A204.1 (cell line): ENCODE measurements at regions not wholly inside any gene's neighbourhood (a gene's known extent, or its start where the extent isn't known, plus 50 kb on each side); places are given as distances from the start of the nearest gene placed in this dataset.

ENCODE experiments used
- FAIRE-seq: peaks from 2 replicates; lab custom pipeline; 2012; peaks lifted over from hg19 to GRCh38; lab: Jason Lieb, UNC

DNA sequence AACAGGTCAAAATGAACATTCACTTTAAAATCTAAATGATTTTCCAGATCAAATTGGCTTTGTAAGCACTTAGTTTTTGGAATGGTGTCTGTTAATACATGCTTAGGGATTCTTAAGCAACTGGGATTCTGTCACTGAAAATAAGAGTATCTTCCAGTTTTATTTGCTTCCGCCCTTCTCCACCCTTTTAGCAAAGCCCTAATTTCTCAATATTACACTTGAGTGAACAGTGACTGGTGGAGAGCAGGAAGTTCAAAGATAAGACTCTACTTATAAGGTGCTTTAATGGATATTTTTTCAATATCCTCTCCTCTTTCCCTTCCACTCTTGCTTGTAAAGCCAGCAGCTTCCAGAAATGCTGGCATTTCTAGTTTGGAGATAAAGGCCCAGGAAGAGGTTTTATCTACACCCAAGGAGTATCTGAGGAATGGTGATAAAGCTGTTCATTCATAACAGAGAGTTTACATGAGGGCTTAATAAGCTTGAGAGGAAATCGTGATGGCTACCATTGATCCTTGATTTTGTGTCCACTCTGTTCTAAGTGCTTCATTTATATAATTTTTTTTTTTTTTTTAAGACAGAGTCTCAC is 265.9 kb upstream of the PRICKLE1 start:
- no peak for FAIRE-seq

DNA sequence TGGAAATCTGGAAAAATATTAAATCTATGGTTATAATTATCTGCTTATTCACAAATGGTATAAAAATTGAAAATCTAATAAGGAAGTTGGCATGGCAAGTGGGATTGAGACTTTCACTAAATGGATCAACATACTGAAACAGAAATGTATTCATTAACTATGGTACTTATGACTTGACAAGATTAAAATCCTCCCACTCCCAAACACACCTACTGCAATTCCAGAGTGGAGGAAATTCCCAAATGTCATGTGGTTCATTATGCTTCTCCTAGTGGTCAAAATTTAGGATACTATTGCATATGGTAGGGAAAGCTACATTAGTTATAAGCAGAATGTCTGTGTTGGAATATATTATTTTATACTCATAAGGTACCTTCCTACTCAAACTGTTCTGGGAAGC is 265.3 kb upstream of the PRICKLE1 start:
- FAIRE-seq = no peak

DNA sequence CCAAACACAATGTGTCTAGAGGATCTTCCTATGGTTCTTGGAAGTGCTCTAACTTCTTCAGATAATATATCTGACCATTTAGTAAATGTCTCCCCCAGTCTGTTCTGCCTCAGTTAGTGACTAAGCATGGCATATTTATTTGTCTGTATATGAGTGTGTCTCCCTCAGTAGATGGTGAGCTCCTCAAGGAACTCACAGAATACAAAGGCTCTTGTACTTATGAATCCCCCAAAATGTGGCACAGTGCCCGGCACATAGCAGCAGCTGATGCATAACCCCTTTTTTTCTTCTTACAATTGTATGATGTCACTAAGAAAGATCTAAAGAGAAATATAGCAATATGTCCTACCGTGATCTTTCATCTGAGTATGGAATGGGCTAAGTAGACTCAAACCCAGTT is 264.7 kb upstream of the PRICKLE1 start:
- FAIRE-seq = no peak

DNA sequence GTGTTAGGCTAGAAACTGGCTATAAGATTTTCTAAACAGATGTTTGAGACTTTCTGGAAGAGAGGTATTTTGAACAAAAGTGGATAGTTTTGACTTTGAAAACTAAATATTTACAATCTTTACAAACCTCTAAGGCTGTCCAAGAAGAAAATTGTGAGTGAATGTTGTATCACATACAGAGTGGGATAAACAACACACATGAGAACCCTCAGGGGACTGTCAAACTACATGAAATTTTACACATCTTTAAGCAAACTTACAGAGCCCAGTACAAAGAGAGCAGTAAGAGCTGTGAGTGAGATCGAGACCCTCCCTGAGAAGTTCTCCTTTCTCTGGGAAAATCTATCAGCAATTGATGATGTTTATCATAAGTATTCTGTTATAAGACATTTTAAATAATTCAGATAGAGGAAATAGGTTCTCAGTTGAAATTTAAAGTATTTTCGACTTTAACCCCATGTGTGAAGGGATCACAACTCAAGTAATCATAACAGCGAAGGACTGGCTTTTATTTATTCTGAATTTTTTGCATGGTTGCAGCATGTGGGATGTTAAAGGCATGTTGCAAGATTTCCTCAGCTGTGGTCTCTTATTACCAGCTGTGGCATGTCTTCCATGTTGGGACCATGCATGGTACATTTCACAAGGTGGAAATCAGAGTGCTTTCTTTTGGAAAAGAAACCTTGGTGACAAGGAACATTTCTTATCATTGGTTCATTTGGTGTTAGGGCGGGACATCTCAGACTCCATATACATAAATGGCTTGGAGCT is 264.0 kb upstream of the PRICKLE1 start:
- FAIRE-seq = no peak

DNA sequence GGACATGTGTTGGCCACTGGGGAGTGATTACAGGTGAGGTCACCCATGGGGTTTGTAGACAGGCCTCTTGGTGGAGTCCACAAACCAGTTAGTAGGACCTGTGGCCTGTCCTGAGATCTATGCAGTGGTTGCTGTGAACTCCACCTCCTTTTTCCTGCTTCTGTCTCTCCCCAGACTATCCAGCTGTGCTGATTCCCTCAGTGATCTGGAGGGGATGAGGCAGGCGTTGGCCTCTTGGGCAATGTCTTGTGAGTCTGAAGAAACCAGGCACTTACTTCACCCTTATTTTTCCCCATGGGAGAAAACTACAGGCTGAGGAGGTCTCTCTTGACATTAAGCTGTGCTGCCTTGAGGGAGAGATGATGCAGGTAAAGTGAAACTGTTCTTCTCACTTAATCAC is 257.2 kb upstream of the PRICKLE1 start:
- no peak for FAIRE-seq

DNA sequence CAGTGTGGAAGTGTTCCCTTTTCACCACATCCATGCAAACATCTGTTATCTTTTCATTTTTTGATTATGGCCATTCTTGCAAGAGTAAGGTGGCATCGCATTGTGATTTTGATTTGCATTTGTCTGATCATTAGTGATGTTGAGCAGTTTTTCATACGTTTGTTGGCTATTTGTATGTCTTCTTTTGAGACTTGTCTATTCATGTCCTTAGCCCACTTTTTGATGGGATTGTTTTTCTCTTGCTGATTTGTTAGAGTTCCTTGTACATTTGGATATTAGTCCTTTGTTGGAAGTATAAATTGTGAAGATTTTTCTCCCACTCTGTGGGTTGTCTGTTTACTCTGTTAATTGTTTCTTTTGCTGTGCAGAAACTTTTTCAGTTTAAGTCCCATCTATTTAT is 244.5 kb upstream of the PRICKLE1 start:
- no peak for FAIRE-seq

DNA sequence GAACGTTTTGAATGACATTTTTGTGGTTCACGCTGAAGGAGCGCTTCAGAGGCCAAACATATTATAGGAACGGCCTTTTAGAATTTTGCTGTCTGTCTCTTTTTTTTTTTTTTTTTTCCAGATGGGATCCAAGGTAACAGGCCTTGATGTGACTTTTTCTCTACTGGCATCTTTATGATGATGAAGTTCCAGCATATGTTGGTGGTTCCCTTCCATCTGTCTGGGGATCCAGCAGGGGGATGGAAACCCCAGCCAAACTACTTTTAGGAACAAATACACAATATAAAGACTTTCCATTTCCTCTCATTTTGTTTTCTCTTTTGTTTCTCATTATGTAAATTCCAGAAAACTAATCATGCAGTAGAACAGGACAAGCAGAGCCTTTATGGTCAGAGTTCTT is 239.3 kb upstream of the PRICKLE1 start:
- FAIRE-seq = no peak

DNA sequence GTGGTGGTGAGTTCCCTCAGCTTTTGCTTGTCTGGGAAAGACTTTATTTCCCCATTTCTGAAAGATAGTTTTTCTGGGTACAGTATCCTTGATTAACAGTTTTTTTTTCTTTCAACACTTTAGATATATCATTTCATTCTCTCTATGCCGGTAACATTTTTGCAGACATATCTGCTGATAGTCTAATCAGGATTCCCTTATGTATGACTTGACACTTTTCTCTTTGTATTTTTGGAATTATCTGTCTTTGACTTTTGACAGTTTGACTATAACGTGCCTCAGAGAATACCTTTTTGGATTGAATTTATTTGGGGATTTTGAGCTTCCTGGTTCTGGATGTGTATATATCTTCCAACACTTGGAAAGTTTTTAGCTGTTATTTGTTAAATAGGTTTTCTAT is 234.8 kb upstream of the PRICKLE1 start:
- no peak for FAIRE-seq

DNA sequence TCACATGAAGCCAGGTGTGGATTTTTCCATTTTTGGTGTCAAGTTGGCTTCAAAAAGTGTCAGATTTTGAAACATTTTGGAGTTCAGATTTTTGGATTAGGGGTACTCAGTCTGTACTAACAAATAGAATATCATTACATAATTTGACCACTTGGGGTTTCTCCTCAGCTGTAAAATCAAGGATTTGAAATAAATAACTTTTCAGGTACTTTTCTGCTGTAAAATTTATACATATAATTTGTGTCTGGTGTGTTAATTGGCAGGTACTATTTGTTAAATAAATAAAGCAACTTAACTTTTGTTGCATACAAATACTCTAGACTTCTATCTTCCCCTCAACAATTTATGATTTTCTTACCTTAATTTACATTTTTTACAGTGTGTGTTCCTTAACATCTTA is 234.1 kb upstream of the PRICKLE1 start:
- no peak for FAIRE-seq

DNA sequence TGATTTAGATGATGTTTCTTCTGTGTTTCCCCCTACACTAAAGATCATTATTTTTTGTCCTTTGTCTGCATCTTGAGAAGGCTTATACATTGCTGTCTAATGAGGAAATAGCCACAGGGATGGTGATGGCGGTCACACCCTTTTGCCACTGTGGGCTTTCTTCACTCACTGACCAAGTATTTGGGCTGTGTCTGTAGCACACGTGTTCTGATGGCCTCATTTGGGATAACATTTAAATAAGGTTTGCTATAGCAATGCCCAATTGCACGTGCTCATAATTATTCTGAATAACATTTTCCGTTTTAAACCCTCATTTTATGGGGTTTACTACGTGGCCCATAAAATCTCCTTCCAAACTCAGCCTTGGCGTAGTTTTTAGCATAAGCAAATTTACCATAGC is 230.3 kb upstream of the PRICKLE1 start:
- no peak for FAIRE-seq

DNA sequence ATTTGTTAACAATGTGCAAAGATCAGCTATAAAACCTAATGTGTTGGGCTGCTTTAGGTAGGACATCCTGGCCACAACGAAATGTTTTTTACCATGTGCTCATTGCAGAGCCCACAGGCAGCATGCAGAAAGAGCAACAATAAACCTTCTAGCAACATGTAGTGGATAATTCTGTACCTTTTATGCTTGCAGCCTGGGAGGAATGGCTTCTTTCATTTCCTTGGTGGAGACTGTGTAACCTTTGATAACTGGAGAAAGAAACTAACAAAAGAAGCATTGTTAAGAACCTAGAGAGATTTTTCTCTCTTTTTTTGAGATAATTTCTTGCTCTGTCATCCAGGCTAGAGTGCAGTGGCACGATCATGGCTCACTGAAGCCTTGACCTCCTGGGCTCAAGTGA is 225.5 kb upstream of the PRICKLE1 start:
- FAIRE-seq = no peak

DNA sequence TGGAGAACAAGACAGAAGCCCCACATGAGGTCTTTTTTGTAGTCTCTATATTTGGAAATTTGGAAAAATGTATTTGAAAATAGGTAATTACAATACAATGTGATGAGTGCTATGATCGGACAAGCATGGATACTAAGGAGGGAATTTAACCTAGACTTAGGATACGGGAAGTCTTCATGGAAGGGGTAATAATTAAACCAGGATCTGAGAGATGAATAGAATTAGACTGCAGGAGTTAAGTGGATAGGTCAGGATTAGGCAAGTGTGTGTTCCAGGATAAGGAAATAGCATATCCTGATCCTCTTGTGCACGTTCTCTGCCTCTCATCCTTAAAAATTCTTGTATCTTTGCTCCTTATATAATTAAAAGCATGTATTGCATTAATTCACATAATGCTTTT is 223.3 kb upstream of the PRICKLE1 start:
- FAIRE-seq = no peak

DNA sequence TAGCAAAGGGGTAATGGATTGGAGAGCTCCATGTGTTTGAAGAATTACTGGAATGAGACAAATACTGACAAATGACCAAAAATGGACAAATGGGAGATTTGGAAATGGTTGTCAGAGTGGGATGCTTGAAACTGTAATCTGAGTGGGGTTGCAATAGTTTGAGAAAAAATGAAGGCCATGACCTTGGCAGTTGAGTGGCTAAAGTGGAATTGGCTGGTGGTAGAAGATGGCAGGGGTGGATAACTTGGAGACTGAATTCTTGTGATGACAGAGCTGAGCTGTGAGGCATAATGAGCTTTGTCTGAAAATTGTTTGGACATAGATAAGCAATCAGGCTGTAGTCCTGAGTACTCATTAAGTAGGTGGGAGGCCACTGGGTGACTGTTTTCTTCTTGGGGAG is 222.5 kb upstream of the PRICKLE1 start:
- no peak for FAIRE-seq

DNA sequence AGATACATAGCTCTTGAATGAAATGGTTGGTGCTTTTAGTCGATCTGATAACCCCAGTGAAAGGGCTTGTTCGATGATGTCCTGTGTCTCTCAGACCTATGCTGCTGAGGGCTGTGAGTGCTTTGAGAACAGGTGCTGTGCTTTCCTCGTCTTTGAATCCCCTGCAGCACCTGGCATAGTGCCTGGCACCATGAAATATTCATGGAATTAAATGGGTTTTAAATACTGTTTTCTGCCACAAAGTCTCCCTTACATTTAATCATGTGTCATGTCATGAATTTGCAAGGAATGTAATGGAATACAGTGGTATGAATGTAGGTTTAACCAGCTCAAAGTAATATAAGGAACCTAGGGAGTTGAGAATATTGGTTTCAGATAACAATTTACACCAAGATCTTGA is 220.5 kb upstream of the PRICKLE1 start:
- FAIRE-seq = no peak

DNA sequence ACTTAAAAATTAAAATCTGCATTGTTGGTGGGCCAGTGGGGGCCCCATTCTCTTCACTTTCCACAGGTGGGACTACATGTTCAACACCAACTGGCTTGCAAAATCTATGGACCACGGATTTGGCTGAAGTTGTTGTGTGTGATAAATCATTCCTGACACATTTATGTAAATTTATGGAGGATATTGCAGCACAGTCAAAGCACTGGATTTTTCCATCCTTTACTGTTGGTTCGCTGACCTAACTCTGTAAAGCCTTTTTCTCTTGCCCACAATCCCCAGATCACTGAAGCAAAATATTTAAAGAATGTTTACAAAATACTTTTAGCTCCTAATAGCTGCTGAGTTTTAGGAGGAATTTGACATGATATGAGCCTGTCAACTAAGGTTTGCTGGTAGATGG is 219.7 kb upstream of the PRICKLE1 start:
- FAIRE-seq = no peak

DNA sequence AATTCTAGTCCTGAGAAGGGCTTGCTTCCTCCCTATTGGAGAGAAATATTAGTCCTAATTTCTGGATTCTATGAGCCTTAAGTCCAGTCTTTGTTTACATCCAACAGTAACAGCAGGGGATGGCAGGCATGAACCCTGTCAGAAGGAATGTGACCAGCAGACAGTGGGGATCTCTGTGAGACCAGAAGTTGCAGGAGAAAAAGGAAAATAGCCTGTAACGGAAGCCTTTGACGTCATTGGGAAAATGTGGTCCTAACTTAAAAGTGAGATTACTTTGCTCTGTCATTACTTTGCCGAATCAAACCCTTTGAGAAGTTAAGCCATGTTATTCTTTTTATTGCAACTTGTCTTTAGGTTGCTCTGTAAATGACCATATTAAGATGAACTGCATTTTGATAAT is 218.2 kb upstream of the PRICKLE1 start:
- FAIRE-seq = no peak

DNA sequence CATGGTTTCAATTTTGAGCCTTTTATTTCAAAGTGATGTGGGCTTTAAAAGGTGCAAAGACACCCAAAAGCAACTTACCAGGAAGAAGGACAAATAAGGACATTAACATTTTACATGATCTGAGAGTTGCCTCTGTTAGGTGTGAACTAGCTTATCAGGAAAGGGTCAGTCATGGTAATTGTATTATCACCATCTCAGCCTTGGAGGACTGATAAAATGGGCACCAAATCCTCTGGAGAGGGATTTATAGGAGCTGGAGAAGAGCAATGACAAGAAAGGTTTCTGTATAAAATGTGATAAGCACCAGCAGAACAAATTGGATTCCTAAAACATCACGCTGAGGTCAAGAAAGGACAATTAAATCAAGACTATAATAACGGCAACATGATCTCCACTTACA is 217.7 kb upstream of the PRICKLE1 start:
- FAIRE-seq = no peak

DNA sequence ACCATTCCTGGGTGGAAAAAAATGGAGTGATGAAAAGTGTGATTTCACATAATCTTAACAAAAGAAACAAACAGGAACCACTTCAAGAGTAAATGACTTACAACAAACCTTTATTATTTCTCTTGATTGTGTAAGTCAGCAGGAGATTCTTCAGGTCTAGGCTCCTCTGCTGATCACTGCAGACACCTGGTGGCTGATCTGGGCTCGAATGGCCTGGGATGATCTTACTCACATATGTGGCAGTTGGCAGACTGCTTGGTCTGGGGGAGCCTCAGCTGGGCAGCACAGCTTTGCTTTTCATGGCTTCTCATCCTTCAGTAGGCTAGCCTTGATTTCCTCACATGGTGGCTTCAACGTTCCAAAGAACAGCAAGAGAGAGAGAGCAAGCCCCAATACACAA is 215.4 kb upstream of the PRICKLE1 start:
- FAIRE-seq = no peak

DNA sequence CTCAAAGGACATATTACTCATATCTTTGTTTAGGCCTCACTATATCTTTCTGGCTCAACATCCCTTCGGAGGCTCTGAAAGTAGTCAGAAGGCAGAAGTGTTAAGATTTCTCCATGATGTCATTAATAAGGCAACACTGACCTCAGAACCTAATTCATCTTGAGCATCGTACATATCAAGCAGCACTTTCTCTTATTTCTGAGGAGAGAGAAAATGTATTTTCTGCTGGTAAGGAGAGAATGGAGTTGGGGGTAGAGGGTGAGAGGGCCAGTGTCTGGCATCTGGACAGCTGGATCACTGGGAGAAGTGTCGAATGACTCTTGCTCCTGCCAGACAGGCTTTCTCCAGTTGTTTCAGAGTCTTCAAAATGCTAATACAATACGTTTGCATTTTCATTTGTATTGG is 213.2 kb upstream of the PRICKLE1 start:
- no peak for FAIRE-seq

DNA sequence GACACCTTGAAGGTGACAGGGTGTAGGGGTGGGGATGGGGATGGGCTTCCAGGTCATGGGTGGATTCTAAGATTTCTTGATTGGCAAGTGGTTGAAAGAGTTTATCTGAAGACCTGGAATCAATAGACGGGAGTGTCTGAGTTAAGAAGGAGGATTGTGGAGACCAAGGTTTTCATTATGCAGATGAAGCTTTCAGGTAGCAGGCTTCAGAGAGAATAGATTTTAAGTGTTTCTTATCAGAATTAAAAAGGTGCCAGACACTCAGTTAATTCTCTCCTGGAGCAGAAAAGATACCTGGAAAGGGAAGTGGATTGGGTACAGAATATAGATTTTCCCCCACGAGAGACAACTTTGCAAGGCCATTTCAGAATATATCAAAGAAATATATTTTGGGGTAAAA is 211.7 kb upstream of the PRICKLE1 start:
- FAIRE-seq = no peak

DNA sequence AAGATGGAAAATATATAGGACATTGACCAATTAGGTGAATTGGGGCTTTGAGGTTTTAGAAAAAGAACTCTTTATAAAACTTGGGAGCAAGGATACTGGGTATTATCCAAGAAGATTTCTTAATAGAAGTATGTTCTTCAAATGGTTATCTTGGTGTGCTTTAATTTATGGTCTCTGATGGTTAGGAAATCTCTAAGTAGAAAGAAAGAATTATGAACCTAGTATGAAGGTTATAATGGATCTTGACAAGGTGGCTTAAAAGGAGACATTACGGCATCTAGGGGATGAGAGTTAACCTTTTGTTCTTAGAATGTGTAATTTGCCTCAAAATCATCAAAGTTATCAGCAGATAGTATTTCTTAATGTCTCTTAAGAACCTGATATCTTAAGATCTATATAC is 210.4 kb upstream of the PRICKLE1 start:
- FAIRE-seq = no peak

DNA sequence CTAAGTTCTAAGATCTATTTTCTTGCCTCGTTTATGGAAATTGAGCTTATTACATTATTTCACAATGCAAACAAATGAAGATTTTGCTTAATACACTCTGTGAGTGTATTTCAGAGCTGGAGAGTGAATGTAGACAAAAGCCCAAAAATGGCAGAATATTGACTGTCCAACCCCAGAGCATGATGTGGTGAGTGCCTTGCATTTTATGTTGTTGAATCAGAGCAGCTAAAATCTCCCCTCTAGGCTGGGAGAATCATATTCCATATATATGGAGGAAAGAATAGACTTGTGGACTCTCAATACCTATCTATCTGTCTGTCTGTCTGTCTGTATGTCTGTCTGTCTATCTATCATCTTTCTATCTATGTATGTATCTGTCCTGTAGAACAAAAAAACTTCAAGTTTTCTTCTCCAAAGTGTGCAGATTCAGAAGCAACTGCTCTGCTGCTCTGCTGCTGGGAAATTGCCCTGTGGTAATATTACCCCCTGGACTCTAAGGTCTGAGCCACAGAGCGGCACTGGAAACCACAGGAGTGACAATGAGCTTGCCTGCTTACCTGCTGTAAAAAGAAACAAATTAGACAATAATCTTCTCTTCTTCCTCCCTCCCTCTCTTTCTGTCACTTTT is 209.4 kb upstream of the PRICKLE1 start:
- no peak for FAIRE-seq

DNA sequence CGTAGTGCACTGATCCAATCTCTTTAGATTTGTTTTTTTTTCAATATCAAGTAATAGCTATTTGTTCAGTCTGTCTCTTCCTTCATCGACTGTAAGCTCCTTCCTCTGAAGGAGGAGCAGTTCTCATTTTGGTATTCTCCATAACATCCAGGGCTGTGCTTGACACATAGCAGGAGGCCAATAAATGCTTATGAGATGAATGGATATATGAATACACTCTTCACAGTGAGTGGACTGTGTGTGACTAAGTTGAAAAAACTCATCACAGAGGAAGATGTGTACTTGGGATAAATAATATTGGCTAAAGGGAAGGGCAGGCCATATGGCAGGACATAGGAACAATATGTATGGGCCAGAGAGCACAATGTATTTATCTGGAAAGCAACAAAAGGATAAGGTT is 205.3 kb upstream of the PRICKLE1 start:
- FAIRE-seq = no peak

DNA sequence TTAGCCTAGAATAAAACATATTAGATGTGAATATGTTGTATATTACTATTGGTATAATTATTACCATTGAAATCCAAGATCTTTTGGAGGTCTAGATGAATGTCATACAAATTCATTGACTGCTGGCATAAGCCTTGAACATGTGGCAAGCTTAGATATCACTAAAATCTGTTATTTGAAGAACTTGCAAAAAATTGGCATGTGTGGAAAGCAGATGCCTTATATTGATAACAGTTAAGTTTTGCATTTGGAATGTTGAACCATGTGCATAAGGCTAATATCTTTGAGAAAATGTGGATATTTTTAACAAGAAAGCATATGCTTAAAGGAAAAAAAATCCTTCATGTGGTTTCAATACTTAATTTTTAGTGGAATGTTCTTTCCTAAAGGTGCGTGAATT is 203.6 kb upstream of the PRICKLE1 start:
- no peak for FAIRE-seq
